ENCODE measurements at regions not wholly inside any gene's neighbourhood (a gene's known extent, or its start where the extent isn't known, plus 50 kb on each side); places are given as distances from the start of the nearest gene placed in this dataset.

DNA sequence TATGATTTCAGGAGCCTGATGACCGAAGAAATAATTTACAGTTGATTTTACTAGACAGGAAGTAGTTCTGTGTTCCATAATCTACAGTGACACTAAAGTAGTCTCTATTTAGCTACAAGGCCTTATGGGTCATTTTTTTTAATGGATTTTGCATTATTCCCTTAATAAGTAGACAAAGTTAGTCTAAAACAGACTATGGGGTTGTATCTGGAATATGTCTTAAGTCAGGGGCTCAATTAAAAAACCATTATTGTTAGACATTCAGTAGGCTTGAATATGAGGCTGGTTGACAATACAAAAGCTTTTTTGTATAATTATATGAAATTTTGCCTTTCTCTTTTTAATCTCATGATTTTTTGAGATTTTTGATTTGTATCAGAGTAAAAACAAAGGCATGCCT, 820.0 kb upstream of the SEMA6D start:
- H3K4me1 ChIP-seq: no peaks in the 10 kb centered on the region
- intact Hi-C loops (cut with DNase I): no loop called here
- H3K27ac ChIP-seq: no peak overlapping the region
- no peak for TF ChIP-seq CTCF (IDR thresholded peaks at IDR 0.05)
- H3K27me3 ChIP-seq (ENCODE audit: low read depth): no peaks in the 10 kb centered on the region
- DNase-seq: no peak
- no peaks in the 10 kb centered on the region for H3K9me3 ChIP-seq
- ATAC-seq: no peak
- no peaks in the 10 kb centered on the region for H3K36me3 ChIP-seq
- H3K4me3 ChIP-seq: no peak overlapping the region

DNA sequence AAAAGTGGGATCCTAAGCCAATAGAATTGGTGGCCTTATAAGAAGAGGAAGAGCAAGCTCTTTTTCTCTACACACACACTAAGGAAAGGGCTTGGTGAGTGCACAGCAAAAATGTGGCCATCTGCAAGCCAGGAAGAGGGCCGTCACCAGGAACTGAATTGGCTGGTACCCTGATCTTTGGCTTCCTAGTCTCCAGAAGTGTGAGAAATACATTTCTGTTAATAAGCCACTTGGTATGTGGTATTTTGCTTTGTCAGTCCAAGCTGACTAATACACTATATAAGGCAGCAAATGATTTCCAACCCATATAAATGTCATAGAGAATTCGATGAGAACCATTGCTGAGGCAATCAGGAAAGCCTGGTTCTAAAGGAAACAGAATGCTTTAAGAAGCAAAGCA, 816.3 kb upstream of the SEMA6D start:
- intact Hi-C loops (cut with DNase I): no loop called here
- Histone ChIP-seq H3K4me3 (no peak overlapping the region), H3K27ac (no peak overlapping the region), H3K36me3 (no peaks in the 10 kb centered on the region), H3K9me3 (no peaks in the 10 kb centered on the region), H3K4me1 (no peaks in the 10 kb centered on the region), H3K27me3 (ENCODE audit: low read depth) (no peaks in the 10 kb centered on the region)
- no peak for DNase-seq
- TF ChIP-seq CTCF (IDR thresholded peaks at IDR 0.05): no peak
- no peak for ATAC-seq

DNA sequence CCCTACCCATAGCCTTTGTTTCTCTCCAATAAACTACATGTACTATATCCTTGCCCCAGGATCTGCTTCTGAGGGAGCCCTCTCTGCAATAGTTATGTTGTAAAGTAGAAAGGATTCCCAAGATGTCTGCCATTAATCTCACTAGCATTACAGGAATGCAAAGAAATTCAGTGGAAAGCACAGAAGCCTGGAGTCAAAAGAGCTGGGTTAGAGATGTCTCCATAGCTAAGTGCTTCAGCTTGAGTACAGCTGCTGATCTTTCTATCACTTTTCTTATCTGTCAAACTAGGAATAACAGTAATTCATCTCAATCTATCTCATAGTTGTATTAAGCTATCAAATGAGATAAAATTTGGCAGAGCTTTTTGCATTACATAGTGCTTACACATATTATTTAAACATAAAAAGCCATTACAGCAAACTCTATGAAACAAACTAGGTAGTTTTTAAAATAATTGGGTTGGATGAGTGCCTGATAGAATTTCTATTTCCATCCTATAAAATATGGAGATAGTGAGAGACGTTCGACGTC, 799.5 kb upstream of the SEMA6D start:
- no peaks in the 10 kb centered on the region for H3K4me1 ChIP-seq
- no peaks in the 10 kb centered on the region for H3K27me3 ChIP-seq (ENCODE audit: low read depth)
- ATAC-seq: no peak
- H3K36me3 ChIP-seq: no peaks in the 10 kb centered on the region
- no peak overlapping the region for H3K27ac ChIP-seq
- intact Hi-C loops (cut with DNase I): no loop called here
- no peak for TF ChIP-seq CTCF (IDR thresholded peaks at IDR 0.05)
- no peak for DNase-seq
- H3K9me3 ChIP-seq: no peaks in the 10 kb centered on the region
- H3K4me3 ChIP-seq: no peak overlapping the region

DNA sequence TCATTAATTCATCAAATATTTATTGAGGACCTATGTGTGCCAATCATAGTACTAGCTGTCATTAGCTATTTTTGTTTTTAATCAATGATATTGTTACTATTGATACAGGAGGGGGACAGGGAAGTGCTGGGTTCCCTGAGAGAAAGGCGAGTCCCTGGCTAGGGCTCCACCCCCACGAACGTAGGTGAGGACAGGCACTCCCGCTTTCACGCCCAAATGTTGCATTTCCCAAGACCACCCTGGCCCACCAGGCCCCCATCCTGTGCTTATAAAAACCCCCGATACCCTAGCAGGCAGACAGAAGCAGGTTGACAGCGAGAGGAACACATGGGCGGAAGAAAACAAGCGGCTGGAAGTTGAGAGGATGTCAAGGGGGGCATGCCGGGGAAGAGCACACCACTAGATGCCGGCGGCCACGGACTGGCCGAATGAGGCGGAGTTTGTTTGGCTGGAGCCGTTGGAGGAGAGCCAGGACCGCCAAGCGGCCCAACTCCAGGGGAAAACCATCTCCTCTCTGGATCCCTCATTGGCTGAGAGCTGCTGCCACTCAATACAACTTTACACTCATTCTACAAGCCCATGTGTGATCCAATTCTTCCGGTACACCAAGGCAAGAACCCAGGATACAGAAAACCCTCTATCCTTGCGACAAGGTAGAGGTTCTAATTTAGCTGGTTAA, 798.7 kb upstream of the SEMA6D start:
- no peak overlapping the region for H3K4me3 ChIP-seq
- no peaks in the 10 kb centered on the region for H3K4me1 ChIP-seq
- intact Hi-C loops (cut with DNase I): no loop called here
- DNase-seq: no peak
- H3K9me3 ChIP-seq: no peaks in the 10 kb centered on the region
- ATAC-seq: no peak
- no peak overlapping the region for H3K27ac ChIP-seq
- H3K36me3 ChIP-seq: no peaks in the 10 kb centered on the region
- H3K27me3 ChIP-seq (ENCODE audit: low read depth): no peaks in the 10 kb centered on the region
- TF ChIP-seq CTCF (IDR thresholded peaks at IDR 0.05): no peak

DNA sequence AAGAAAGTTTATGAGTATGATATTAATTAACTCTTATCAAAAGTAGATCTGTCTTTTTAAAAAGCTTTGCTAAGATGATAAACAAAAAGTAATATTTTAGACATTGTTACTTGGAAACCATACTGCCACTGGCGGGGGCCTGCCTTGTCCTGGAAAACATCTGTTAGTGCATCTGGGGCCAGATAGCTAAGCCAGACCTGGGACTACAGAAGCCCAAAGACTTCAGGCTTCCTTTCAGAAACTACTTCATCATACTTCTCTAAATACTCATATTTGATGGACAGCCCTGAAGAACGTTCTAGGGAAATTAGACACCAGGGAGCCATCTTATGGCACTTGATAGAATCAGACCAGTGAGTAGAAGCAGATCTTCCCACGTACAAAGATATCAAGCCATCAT, 795.4 kb upstream of the SEMA6D start:
- H3K36me3 ChIP-seq: no peaks in the 10 kb centered on the region
- H3K9me3 ChIP-seq: no peaks in the 10 kb centered on the region
- no peak overlapping the region for H3K27ac ChIP-seq
- ATAC-seq (no peak), DNase-seq (no peak)
- TF ChIP-seq CTCF (IDR thresholded peaks at IDR 0.05): no peak
- no peaks in the 10 kb centered on the region for H3K4me1 ChIP-seq
- intact Hi-C loops (cut with DNase I): no loop called here
- H3K27me3 ChIP-seq (ENCODE audit: low read depth): no peaks in the 10 kb centered on the region
- no peak overlapping the region for H3K4me3 ChIP-seq

All from lower lobe of right lung (tissue), 2 donors.